ENCODE measurements at regions not wholly inside any gene's neighbourhood (a gene's known extent, or its start where the extent isn't known, plus 50 kb on each side); places are given as distances from the start of the nearest gene placed in this dataset.
"Not testable (repeated sequence)": the region's sequence is repeated elsewhere in the genome, so short reads cannot be mapped to it uniquely, and the experiment has no call there.

DNA sequence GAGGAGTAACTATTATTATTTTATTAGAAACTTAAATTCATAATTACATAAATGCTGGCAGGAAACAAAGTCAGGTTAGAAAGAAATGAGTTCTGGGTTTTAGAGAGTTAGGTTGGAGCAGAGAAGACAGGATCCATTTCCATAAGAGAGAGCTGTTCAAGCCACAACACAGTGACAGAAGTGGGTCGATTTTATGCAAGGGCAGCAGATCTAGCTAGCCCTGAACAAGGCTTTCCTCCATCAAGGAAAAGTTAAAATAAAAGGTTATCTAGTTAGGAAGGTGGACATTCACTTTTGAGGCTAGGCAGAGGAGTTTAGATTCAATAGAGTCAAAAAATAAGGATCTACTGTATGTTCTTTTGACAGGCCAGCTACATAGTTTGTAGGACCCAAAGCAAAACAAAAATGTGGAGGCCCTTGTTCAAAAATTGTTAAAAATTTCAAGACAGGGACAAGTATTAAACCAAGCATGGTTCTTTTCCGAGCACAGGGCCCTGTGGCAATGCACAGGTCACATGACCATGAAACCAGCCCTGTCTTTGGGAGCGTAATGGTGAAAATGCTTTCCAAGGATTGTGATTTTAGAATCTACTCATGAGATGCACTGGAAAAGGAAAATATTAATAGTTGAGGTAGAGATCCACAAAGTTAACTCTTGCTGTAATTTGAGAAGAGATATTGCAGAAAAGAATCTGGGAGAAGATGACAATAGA, 91.2 kb upstream of the CREB1 start:
- no peak for DNase-seq (ENCODE audit: low read depth)
- H3K4me3 ChIP-seq (ENCODE audit: low read depth, low read length), result no peak overlapping the region
- TF ChIP-seq, protein P1, sequence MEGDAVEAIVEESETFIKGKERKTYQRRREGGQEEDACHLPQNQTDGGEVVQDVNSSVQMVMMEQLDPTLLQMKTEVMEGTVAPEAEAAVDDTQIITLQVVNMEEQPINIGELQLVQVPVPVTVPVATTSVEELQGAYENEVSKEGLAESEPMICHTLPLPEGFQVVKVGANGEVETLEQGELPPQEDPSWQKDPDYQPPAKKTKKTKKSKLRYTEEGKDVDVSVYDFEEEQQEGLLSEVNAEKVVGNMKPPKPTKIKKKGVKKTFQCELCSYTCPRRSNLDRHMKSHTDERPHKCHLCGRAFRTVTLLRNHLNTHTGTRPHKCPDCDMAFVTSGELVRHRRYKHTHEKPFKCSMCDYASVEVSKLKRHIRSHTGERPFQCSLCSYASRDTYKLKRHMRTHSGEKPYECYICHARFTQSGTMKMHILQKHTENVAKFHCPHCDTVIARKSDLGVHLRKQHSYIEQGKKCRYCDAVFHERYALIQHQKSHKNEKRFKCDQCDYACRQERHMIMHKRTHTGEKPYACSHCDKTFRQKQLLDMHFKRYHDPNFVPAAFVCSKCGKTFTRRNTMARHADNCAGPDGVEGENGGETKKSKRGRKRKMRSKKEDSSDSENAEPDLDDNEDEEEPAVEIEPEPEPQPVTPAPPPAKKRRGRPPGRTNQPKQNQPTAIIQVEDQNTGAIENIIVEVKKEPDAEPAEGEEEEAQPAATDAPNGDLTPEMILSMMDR (conservative IDR thresholded peaks at IDR 0.05; ENCODE audit: low read depth, low read length), result no peak

DNA sequence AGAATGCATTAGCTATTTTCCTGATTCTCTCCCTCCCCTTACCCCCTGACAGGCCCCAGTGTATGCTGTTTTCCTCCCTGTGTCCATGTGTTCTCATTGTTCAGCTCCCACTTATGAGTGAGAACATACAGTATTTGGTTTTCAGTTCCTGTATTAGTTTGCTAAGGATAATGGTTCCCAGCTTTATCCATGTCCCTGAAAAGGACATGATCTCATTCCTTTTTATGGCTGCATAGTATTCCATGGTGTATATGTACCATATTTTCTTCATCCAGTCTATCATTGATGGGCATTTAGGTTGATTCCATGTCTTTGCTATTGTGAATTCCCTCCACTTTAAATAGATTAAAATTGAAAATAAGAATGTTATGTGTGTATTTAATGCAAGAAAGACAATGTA, 89.9 kb upstream of the CREB1 start:
- DNase-seq (ENCODE audit: low read depth); H3K4me3 ChIP-seq (ENCODE audit: low read depth, low read length): not testable (repeated sequence)

- TF ChIP-seq, protein P1 (conservative IDR thresholded peaks at IDR 0.05; ENCODE audit: low read depth, low read length), result no peak
- DNase-seq (ENCODE audit: low read depth), result no peak
- no peak overlapping the region for H3K4me3 ChIP-seq (ENCODE audit: low read depth, low read length)
Observed at GRCh38 chr2:207444756-207445155, 85.0 kb upstream of the CREB1 start.

DNA sequence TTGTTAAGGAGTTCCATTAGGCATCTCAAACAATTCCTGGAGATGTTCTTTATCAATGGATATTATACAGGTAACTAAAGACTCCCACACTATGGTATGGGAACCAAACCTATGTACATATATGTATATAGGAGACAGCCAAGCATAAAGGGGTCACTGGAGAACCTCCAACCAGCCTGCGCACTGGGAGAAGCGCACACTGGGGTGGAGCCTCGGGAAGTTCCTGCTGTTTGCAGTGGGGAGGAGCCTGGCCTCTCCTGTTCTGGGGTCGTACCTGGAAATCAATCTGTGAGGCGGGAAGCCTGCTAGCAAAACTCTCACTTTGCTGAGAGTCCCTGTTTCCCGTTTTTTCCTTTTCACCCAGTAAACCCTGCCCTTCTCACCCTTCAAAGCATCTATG, 83.1 kb upstream of the CREB1 start:
- no peak for DNase-seq (ENCODE audit: low read depth)
- TF ChIP-seq, protein P1 (conservative IDR thresholded peaks at IDR 0.05; ENCODE audit: low read depth, low read length), result no peak
- no peak overlapping the region for H3K4me3 ChIP-seq (ENCODE audit: low read depth, low read length)

- TF ChIP-seq, protein P1 (conservative IDR thresholded peaks at IDR 0.05; ENCODE audit: low read depth, low read length), result no peak
- H3K4me3 ChIP-seq (ENCODE audit: low read depth, low read length), result no peak overlapping the region
- no peak for DNase-seq (ENCODE audit: low read depth)
Observed at GRCh38 chr2:207448006-207448405, 81.8 kb upstream of the CREB1 start.

DNA sequence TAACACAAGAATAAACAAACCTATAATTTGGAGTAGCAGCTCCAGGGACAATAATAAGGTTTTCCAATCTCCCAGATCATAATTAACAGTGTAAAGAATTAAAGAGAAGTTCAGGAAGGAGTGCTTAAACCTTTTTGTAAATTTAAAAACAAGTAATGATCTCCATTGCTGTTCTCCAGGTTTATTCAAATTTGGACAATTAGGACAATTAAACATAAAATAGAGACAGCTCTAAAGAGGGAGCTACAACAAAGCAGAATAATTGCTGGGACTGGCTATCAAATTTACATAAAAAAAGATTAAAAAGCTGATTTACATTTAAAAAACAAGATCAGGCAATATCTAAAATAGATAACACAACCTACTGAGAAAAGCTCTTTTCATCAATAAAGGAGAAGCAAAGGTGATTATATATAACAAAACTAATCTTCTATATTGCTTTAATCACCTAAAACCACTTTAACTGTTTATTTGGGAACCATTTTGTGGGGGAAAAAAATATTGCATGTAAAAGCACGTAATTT, 80.1 kb upstream of the CREB1 start:
- no peak overlapping the region for H3K4me3 ChIP-seq (ENCODE audit: low read depth, low read length)
- TF ChIP-seq, protein P1 (conservative IDR thresholded peaks at IDR 0.05; ENCODE audit: low read depth, low read length), result no peak
- no peak for DNase-seq (ENCODE audit: low read depth)

GRCh38 chr2:207450186-207450585, 79.6 kb upstream of the CREB1 start:
- H3K4me3 ChIP-seq (ENCODE audit: low read depth, low read length), result no peak overlapping the region
- TF ChIP-seq, protein P1 (conservative IDR thresholded peaks at IDR 0.05; ENCODE audit: low read depth, low read length), result no peak
- no peak for DNase-seq (ENCODE audit: low read depth)
